T47D (cell line): ENCODE measurements at regions not wholly inside any gene's neighbourhood (a gene's known extent, or its start where the extent isn't known, plus 50 kb on each side); places are given as distances from the start of the nearest gene placed in this dataset.
"Not testable (repeated sequence)": the region's sequence is repeated elsewhere in the genome, so short reads cannot be mapped to it uniquely, and the experiment has no call there.

Experiments used
- DNase-seq, 2 experiments: peaks; one replicate each; pipeline versions ENCODE4 v3.0.0 to v3.0.0-alpha.2; 2011 to 2012; ENCODE audit warnings: low read depth in 1 of 2, low spot score in 1 of 2
- JUND ChIP-seq: IDR thresholded peaks from 2 replicates; pipeline ENCODE4 v1.6.1; 2012; ENCODE audit warnings: low read depth
- in situ Hi-C: cut with HindIII; loops from 2 replicates; pipeline ENCODE4 v1.10.0; 2016; ENCODE audit warnings: low sequenced_read_pairs, low pct_unique_long_range_greater_than_20kb

- TF ChIP-seq JUND: no peak
- no peak for DNase-seq
- in situ Hi-C loops: no loop called here
These were observed 80.6 kb upstream of the PROKR2 start for GRCh38 chr20:5397393-5397792.

GRCh38 chr20:5395932-5396727, 79.4 kb upstream of the PROKR2 start:
- no peak for TF ChIP-seq JUND
- no peak for DNase-seq
- in situ Hi-C loops: no loop called here

GRCh38 chr20:5393218-5393870, 76.6 kb upstream of the PROKR2 start:
- DNase-seq: no peak
- in situ Hi-C loops: no loop called here
- TF ChIP-seq JUND: no peak

- in situ Hi-C loops: no loop called here
- DNase-seq: no peak
- no peak for TF ChIP-seq JUND
These were observed 74.0 kb upstream of the PROKR2 start for GRCh38 chr20:5390720-5391119.

GRCh38 chr20:5386846-5387245, 70.1 kb upstream of the PROKR2 start:
- in situ Hi-C loops, DNase-seq: not testable (repeated sequence)

GRCh38 chr20:5381527-5381926, 64.8 kb upstream of the PROKR2 start:
- in situ Hi-C loops, DNase-seq: not testable (repeated sequence)

- no peak for TF ChIP-seq JUND
- in situ Hi-C loops: no loop called here
- DNase-seq: no peak
These were observed 60.7 kb upstream of the PROKR2 start for GRCh38 chr20:5377484-5377883.

GRCh38 chr20:5376228-5376627, 59.5 kb upstream of the PROKR2 start:
- TF ChIP-seq JUND: no peak
- DNase-seq: no peak
- in situ Hi-C loops: no loop called here

- TF ChIP-seq JUND: no peak
- DNase-seq: no peak
- in situ Hi-C loops: no loop called here
These were observed 57.4 kb upstream of the PROKR2 start for GRCh38 chr20:5374171-5374570.

GRCh38 chr20:5372371-5372770, 55.6 kb upstream of the PROKR2 start:
- DNase-seq: no peak
- TF ChIP-seq JUND: no peak
- in situ Hi-C loops: no loop called here

- DNase-seq: no peak
- TF ChIP-seq JUND: no peak
- in situ Hi-C loops: no loop called here
These were observed 52.9 kb upstream of the PROKR2 start for GRCh38 chr20:5369629-5370028.
